ENCODE measurements at regions not wholly inside any gene's neighbourhood (a gene's known extent, or its start where the extent isn't known, plus 50 kb on each side); places are given as distances from the start of the nearest gene placed in this dataset.

- no peak for TF ChIP-seq EZH2 (IDR thresholded peaks at IDR 0.05; ENCODE audit: borderline replicate concordance, insufficient read depth, low read depth, low read length, poor library complexity, severe bottlenecking)
- TF ChIP-seq, protein P1, sequence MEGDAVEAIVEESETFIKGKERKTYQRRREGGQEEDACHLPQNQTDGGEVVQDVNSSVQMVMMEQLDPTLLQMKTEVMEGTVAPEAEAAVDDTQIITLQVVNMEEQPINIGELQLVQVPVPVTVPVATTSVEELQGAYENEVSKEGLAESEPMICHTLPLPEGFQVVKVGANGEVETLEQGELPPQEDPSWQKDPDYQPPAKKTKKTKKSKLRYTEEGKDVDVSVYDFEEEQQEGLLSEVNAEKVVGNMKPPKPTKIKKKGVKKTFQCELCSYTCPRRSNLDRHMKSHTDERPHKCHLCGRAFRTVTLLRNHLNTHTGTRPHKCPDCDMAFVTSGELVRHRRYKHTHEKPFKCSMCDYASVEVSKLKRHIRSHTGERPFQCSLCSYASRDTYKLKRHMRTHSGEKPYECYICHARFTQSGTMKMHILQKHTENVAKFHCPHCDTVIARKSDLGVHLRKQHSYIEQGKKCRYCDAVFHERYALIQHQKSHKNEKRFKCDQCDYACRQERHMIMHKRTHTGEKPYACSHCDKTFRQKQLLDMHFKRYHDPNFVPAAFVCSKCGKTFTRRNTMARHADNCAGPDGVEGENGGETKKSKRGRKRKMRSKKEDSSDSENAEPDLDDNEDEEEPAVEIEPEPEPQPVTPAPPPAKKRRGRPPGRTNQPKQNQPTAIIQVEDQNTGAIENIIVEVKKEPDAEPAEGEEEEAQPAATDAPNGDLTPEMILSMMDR (IDR thresholded peaks at IDR 0.05) = no peak
These were observed 126.3 kb upstream of the FHL2 start for GRCh38 chr2:105525201-105525600.
